ENCODE measurements at regions not wholly inside any gene's neighbourhood (a gene's known extent, or its start where the extent isn't known, plus 50 kb on each side); places are given as distances from the start of the nearest gene placed in this dataset.

- Mint-ChIP-seq H3K4me1 (peaks cover 30% of the 10 kb centered on the region), H3K36me3 (no peaks in the 10 kb centered on the region), H3K4me3 (no peak overlapping the region), H3K27ac (peak overlapping the region; percentile 57), H3K27me3 (ENCODE audit: low read depth) (no peaks in the 10 kb centered on the region), H3K9me3 (no peaks in the 10 kb centered on the region)
- no peak for DNase-seq (ENCODE audit: low spot score in 2 of 2, unreplicated experiment in 2 of 2)
- no peak for TF ChIP-seq CTCF (IDR thresholded peaks at IDR 0.05; ENCODE audit: unreplicated experiment)
These were observed 151.5 kb downstream of the FCRL5 start for GRCh38 chr1:157400766-157401165.

DNA sequence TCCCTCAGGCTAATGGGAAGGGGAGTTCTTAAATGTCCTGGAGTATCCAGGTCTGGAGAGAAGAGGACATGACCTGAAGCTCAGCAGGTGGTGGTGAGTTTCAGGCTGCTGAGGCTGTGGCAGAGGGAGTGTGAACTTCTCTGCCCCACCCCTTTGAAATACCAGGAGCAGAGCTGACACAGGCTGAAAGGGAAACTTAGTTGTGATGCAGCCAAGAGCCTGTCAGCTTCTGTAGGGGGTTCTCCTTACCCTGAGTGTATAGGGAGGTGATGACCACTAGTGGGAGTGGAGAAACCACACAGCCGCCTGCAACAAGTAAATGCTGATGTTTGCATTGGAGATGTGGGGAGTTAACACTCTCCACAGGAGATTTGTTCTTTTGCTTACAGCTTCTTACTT lies 152.3 kb downstream of the FCRL5 start:
- H3K4me3 Mint-ChIP-seq: no peak overlapping the region
- no peak for DNase-seq (ENCODE audit: low spot score in 2 of 2, unreplicated experiment in 2 of 2)
- no peak for TF ChIP-seq CTCF (IDR thresholded peaks at IDR 0.05; ENCODE audit: unreplicated experiment)
- H3K4me1 Mint-ChIP-seq: peaks cover 30% of the 10 kb centered on the region
- no peaks in the 10 kb centered on the region for H3K27me3 Mint-ChIP-seq (ENCODE audit: low read depth)
- no peaks in the 10 kb centered on the region for H3K36me3 Mint-ChIP-seq
- H3K9me3 Mint-ChIP-seq: no peaks in the 10 kb centered on the region
- no peak overlapping the region for H3K27ac Mint-ChIP-seq

- peaks cover 5% of the 10 kb centered on the region for H3K9me3 Mint-ChIP-seq
These were observed 152.9 kb downstream of the FCRL5 start for GRCh38 chr1:157399343-157399983.

DNA sequence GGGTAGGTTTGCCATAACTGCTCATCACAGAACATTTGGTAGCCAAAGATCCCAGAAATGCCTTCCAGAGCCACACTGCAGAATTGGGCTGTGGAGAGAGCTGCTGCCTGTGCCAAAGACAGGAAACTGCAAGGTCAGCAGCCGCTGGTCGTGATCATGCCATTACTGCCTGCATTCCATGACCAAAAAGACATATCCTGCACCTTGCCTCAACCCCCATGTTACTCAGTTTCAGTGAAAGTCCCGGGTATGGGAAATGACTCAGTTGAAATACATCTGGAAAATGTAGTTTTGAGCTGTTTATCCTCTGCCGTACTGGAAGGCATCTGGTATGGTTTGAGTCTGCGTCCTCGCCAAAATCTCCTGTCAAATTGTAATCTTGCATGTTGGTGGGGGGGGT lies 161.7 kb downstream of the FCRL5 start:
- TF ChIP-seq CTCF (IDR thresholded peaks at IDR 0.05; ENCODE audit: unreplicated experiment): no peak
- Mint-ChIP-seq H3K4me3 (no peak overlapping the region), H3K9me3 (peaks cover 29% of the 10 kb centered on the region), H3K27ac (peak overlapping the region; percentile 51), H3K4me1 (peaks cover 11% of the 10 kb centered on the region), H3K36me3 (peaks cover 4% of the 10 kb centered on the region), H3K27me3 (ENCODE audit: low read depth) (no peaks in the 10 kb centered on the region)
- DNase-seq (ENCODE audit: low spot score in 2 of 2, unreplicated experiment in 2 of 2): no peak

More at GRCh38 chr1:157399343-157399983, 152.9 kb downstream of the FCRL5 start:
- H3K27ac Mint-ChIP-seq: no peak overlapping the region
- H3K27me3 Mint-ChIP-seq (ENCODE audit: low read depth): no peaks in the 10 kb centered on the region
- no peak overlapping the region for H3K4me3 Mint-ChIP-seq
- no peak for DNase-seq (ENCODE audit: low spot score in 2 of 2, unreplicated experiment in 2 of 2)
- no peak for TF ChIP-seq CTCF (IDR thresholded peaks at IDR 0.05; ENCODE audit: unreplicated experiment)
- H3K4me1 Mint-ChIP-seq: peaks cover 29% of the 10 kb centered on the region
- H3K36me3 Mint-ChIP-seq: no peaks in the 10 kb centered on the region

- Mint-ChIP-seq H3K9me3 (peaks cover 11% of the 10 kb centered on the region), H3K4me3 (no peak overlapping the region), H3K27ac (no peak overlapping the region), H3K27me3 (ENCODE audit: low read depth) (no peaks in the 10 kb centered on the region), H3K4me1 (peaks cover 11% of the 10 kb centered on the region), H3K36me3 (no peaks in the 10 kb centered on the region)
- DNase-seq (ENCODE audit: low spot score in 2 of 2, unreplicated experiment in 2 of 2): no peak
- TF ChIP-seq CTCF (IDR thresholded peaks at IDR 0.05; ENCODE audit: unreplicated experiment): no peak
These were observed 164.3 kb downstream of the FCRL5 start for GRCh38 chr1:157388057-157388456.

- no peak for DNase-seq (ENCODE audit: low spot score in 2 of 2, unreplicated experiment in 2 of 2)
- no peak for TF ChIP-seq CTCF (IDR thresholded peaks at IDR 0.05; ENCODE audit: unreplicated experiment)
- peaks cover 5% of the 10 kb centered on the region for H3K9me3 Mint-ChIP-seq
- no peaks in the 10 kb centered on the region for H3K36me3 Mint-ChIP-seq
- H3K27me3 Mint-ChIP-seq (ENCODE audit: low read depth): no peaks in the 10 kb centered on the region
- no peaks in the 10 kb centered on the region for H3K4me1 Mint-ChIP-seq
- H3K27ac Mint-ChIP-seq: no peak overlapping the region
- H3K4me3 Mint-ChIP-seq: no peak overlapping the region
These were observed 168.1 kb downstream of the FCRL5 start for GRCh38 chr1:157384258-157384657.
